Nephron (organoid): ENCODE measurements at regions not wholly inside any gene's neighbourhood (a gene's known extent, or its start where the extent isn't known, plus 50 kb on each side); places are given as distances from the start of the nearest gene placed in this dataset.
A peak's percentile ranks its signal among the peaks of the same experiment; 100 is the strongest.

Experiments
- H3K27ac Mint-ChIP-seq, 3 experiments: 2 replicates each; pipeline ENCODE4 v1.8.0; 2020; ENCODE audit warnings: mixed read lengths in 3 of 3, mild to moderate bottlenecking in 2 of 3, moderate library complexity in 1 of 3
- H3K27me3 Mint-ChIP-seq: 2 replicates; pipeline ENCODE4 v1.8.0; 2021; ENCODE audit warnings: low read depth, mild to moderate bottlenecking, moderate library complexity, mixed read lengths
- H3K36me3 Mint-ChIP-seq: 2 replicates; pipeline ENCODE4 v1.8.0; 2020; ENCODE audit warnings: low read depth, mixed read lengths
- H3K4me1 Mint-ChIP-seq: 2 replicates; pipeline ENCODE4 v1.8.0; 2020; ENCODE audit warnings: mixed read lengths
- H3K4me3 Mint-ChIP-seq, 3 experiments: 2 replicates each; pipeline ENCODE4 v1.8.0; 2020; ENCODE audit warnings: mild to moderate bottlenecking in 3 of 3, mixed read lengths in 3 of 3, moderate library complexity in 2 of 3
- H3K9me3 Mint-ChIP-seq: 2 replicates; pipeline ENCODE4 v1.8.0; 2020; ENCODE audit warnings: mixed read lengths
- CTCF ChIP-seq, 3 experiments: fragments of 200-600 bp; sonication (generic); IDR thresholded peaks; one replicate each; pipeline ENCODE4 v1.5.0; 2021; ENCODE audit warnings: antibody characterized with exemption in 3 of 3; ENCODE audit not compliant: unreplicated experiment in 3 of 3

GRCh38 chr12:32989705-32990104 is 93.1 kb upstream of the PKP2 start:
- Mint-ChIP-seq H3K27me3 (no peaks in the 10 kb centered on the region), H3K36me3 (no peaks in the 10 kb centered on the region), H3K9me3 (no peaks in the 10 kb centered on the region), H3K4me3 (no peak overlapping the region), H3K4me1 (peaks cover 48% of the 10 kb centered on the region), H3K27ac (peak overlapping the region; percentile 88 to 93 (median 93))
- TF ChIP-seq CTCF (IDR thresholded peaks at IDR 0.05; ENCODE audit: unreplicated experiment in 3 of 3), result no peak

GRCh38 chr12:32988982-32989381 is 92.4 kb upstream of the PKP2 start:
- no peaks in the 10 kb centered on the region for H3K9me3 Mint-ChIP-seq
- TF ChIP-seq CTCF (IDR thresholded peaks at IDR 0.05; ENCODE audit: unreplicated experiment in 3 of 3), result no peak
- no peaks in the 10 kb centered on the region for H3K36me3 Mint-ChIP-seq
- H3K27ac Mint-ChIP-seq, result peak overlapping the region; percentile 88 to 93 (median 93)
- H3K4me1 Mint-ChIP-seq, result peaks cover 40% of the 10 kb centered on the region
- peak overlapping the region in 2 of 3 experiments; percentile 1 to 17 for H3K4me3 Mint-ChIP-seq
- no peaks in the 10 kb centered on the region for H3K27me3 Mint-ChIP-seq

- peaks cover 36% of the 10 kb centered on the region for H3K4me1 Mint-ChIP-seq
- no peak for TF ChIP-seq CTCF (IDR thresholded peaks at IDR 0.05; ENCODE audit: unreplicated experiment in 3 of 3)
Measured at GRCh38 chr12:32987512-32987911, 90.9 kb upstream of the PKP2 start.

DNA sequence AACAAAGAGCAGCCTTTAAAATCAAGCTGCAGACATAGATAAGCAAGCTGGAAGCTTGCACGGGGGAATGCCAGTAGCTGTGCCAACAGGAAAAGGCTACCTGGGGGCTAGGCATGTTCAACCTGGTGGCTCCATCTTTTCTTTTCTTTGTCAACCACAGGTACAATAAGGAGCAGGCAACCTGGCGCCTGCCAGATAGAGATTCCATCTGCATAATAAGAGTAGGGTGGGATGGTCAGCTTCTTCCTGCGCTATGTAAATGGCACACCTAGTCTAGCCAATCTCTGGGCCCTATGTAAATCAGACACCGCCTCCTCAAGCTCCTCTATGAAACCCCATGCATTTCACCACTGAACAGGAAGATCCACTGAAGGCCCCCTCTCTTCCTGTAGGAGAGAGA is 87.4 kb upstream of the PKP2 start:
- H3K27ac Mint-ChIP-seq, result peak overlapping the region in 2 of 3 experiments; percentile 37 to 44
- no peak overlapping the region for H3K4me3 Mint-ChIP-seq
- peaks cover 19% of the 10 kb centered on the region for H3K4me1 Mint-ChIP-seq
- no peaks in the 10 kb centered on the region for H3K9me3 Mint-ChIP-seq
- H3K27me3 Mint-ChIP-seq, result peaks cover 3% of the 10 kb centered on the region
- no peaks in the 10 kb centered on the region for H3K36me3 Mint-ChIP-seq
- no peak for TF ChIP-seq CTCF (IDR thresholded peaks at IDR 0.05; ENCODE audit: unreplicated experiment in 3 of 3)

More at GRCh38 chr12:32987512-32987911, 90.9 kb upstream of the PKP2 start:
- Mint-ChIP-seq H3K9me3 (no peaks in the 10 kb centered on the region), H3K27ac (peak overlapping the region; percentile 69 to 92 (median 74)), H3K27me3 (no peaks in the 10 kb centered on the region), H3K4me3 (no peak overlapping the region), H3K36me3 (no peaks in the 10 kb centered on the region)

GRCh38 chr12:32983332-32983731 is 86.8 kb upstream of the PKP2 start:
- TF ChIP-seq CTCF (IDR thresholded peaks at IDR 0.05; ENCODE audit: unreplicated experiment in 3 of 3), result no peak
- Mint-ChIP-seq H3K4me1 (peaks cover 13% of the 10 kb centered on the region), H3K27ac (peak overlapping the region; percentile 10 to 37 (median 34)), H3K4me3 (peak overlapping the region in 1 of 3 experiments; percentile 4), H3K9me3 (no peaks in the 10 kb centered on the region), H3K36me3 (no peaks in the 10 kb centered on the region), H3K27me3 (peaks cover 3% of the 10 kb centered on the region)

DNA sequence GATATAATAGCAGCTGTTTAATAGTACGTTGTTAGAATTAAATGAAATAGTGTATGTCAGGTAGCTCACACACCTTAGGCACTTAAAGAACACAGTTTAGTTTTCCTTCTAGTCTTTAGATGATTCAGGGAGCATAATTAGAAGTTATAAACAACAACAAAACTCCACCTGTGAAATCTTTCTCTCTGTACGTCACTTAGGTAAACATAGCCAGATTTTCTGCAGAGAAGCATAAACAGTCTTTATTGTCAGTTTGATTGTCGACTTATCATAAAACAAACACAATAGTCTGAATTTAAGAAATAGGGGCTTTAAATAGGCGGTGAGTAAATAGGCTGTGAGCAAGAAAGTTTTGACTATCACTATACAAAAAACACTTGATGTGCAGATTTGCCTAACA is 84.6 kb upstream of the PKP2 start:
- H3K4me3 Mint-ChIP-seq, result no peak overlapping the region
- peaks cover 6% of the 10 kb centered on the region for H3K4me1 Mint-ChIP-seq
- H3K27me3 Mint-ChIP-seq, result peaks cover 3% of the 10 kb centered on the region
- H3K9me3 Mint-ChIP-seq, result no peaks in the 10 kb centered on the region
- H3K27ac Mint-ChIP-seq, result no peak overlapping the region
- TF ChIP-seq CTCF (IDR thresholded peaks at IDR 0.05; ENCODE audit: unreplicated experiment in 3 of 3), result no peak
- H3K36me3 Mint-ChIP-seq, result no peaks in the 10 kb centered on the region
